MM.1S (cell line): ENCODE measurements at regions not wholly inside any gene's neighbourhood (a gene's known extent, or its start where the extent isn't known, plus 50 kb on each side); places are given as distances from the start of the nearest gene placed in this dataset.

Source experiments
- DNase-seq: peaks from one replicate; pipeline ENCODE4 v3.0.0-alpha.2; 2015
- H2AFZ ChIP-seq: fragments of 300-600 bp; sonication (generic); 2 replicates; pipeline ENCODE4 v1.6.0; 2016; ENCODE audit warnings: antibody characterized with exemption, low read length
- H3F3A ChIP-seq: fragments of 300-600 bp; sonication (generic); 2 replicates; pipeline ENCODE4 v1.6.1; 2016; ENCODE audit warnings: mild to moderate bottlenecking, antibody characterized with exemption, low read length, moderate library complexity, mixed read lengths; ENCODE audit not compliant: insufficient read depth
- H3K27ac ChIP-seq: fragments of 300-600 bp; sonication (generic); 2 replicates; pipeline ENCODE4 v1.5.1; 2016; ENCODE audit warnings: mild to moderate bottlenecking, low read length
- H3K27me3 ChIP-seq: fragments of 300-600 bp; sonication (generic); replicated peaks from 2 replicates; pipeline ENCODE4 v1.6.0; 2016; ENCODE audit warnings: low read length; ENCODE audit not compliant: insufficient read depth
- H3K36me3 ChIP-seq: fragments of 300-600 bp; sonication (generic); replicated peaks from 2 replicates; pipeline ENCODE4 v1.6.1; 2016; ENCODE audit warnings: mild to moderate bottlenecking, low read length, mixed read lengths; ENCODE audit not compliant: insufficient read depth
- H3K4me1 ChIP-seq: fragments of 300-600 bp; sonication (generic); 2 replicates; pipeline ENCODE4 v1.6.1; 2016; ENCODE audit warnings: low read length, mixed read lengths
- H3K4me2 ChIP-seq: fragments of 300-600 bp; sonication (generic); 2 replicates; pipeline ENCODE4 v1.6.0; 2016; ENCODE audit warnings: low read depth, low read length
- H3K4me3 ChIP-seq: fragments of 300-600 bp; sonication (generic); 2 replicates; pipeline ENCODE4 v1.5.1; 2016; ENCODE audit warnings: low read length, mixed read lengths
- H3K79me2 ChIP-seq: fragments of 300-600 bp; sonication (generic); 2 replicates; pipeline ENCODE4 v1.6.1; 2016; ENCODE audit warnings: mixed run types, low read length, mixed read lengths
- H3K9ac ChIP-seq: fragments of 300-600 bp; sonication (generic); 2 replicates; pipeline ENCODE4 v1.6.1; 2016; ENCODE audit warnings: low read length, mixed read lengths
- H3K9me2 ChIP-seq: fragments of 300-600 bp; sonication (generic); replicated peaks from 2 replicates; pipeline ENCODE4 v1.6.1; 2016; ENCODE audit warnings: mild to moderate bottlenecking, low read length, mixed read lengths; ENCODE audit not compliant: insufficient read depth
- H3K9me3 ChIP-seq: fragments of 300-600 bp; sonication (generic); replicated peaks from 2 replicates; pipeline ENCODE4 v1.6.1; 2016; ENCODE audit warnings: mild to moderate bottlenecking, low read length, mixed read lengths; ENCODE audit not compliant: insufficient read depth
- H4K20me1 ChIP-seq: fragments of 300-600 bp; sonication (generic); 2 replicates; pipeline ENCODE4 v1.6.1; 2016; ENCODE audit warnings: mild to moderate bottlenecking, low read length, moderate library complexity, mixed read lengths; ENCODE audit not compliant: insufficient read depth
- EZH2 ChIP-seq: fragments of 300-600 bp; sonication (generic); optimal IDR thresholded peaks from 2 replicates; pipeline ENCODE3; 2017; ENCODE audit warnings: low read depth, mild to moderate bottlenecking, antibody characterized with exemption, low read length, mixed read lengths
- EZH2phosphoT487 ChIP-seq: fragments of 300-600 bp; sonication (generic); IDR thresholded peaks from 2 replicates; pipeline ENCODE4 v1.6.1; 2018; ENCODE audit warnings: antibody characterized with exemption, low read length
- TF ChIP-seq, protein P1 (sequence below): fragments of 300-600 bp; sonication (generic); IDR thresholded peaks from 2 replicates; pipeline ENCODE4 v1.5.1; 2016; ENCODE audit warnings: antibody characterized with exemption, low read length, mixed read lengths

- H3K27me3 ChIP-seq = no peaks in the 10 kb centered on the region
- H3K4me2 ChIP-seq = no peak overlapping the region
- no peak overlapping the region for H3K27ac ChIP-seq
- H3K79me2 ChIP-seq = 0 out of 2 replicates have a peak, but pooled peaks cover 8% of the 10 kb centered on the region
- TF ChIP-seq, protein P1, sequence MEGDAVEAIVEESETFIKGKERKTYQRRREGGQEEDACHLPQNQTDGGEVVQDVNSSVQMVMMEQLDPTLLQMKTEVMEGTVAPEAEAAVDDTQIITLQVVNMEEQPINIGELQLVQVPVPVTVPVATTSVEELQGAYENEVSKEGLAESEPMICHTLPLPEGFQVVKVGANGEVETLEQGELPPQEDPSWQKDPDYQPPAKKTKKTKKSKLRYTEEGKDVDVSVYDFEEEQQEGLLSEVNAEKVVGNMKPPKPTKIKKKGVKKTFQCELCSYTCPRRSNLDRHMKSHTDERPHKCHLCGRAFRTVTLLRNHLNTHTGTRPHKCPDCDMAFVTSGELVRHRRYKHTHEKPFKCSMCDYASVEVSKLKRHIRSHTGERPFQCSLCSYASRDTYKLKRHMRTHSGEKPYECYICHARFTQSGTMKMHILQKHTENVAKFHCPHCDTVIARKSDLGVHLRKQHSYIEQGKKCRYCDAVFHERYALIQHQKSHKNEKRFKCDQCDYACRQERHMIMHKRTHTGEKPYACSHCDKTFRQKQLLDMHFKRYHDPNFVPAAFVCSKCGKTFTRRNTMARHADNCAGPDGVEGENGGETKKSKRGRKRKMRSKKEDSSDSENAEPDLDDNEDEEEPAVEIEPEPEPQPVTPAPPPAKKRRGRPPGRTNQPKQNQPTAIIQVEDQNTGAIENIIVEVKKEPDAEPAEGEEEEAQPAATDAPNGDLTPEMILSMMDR = no peak
- TF ChIP-seq EZH2 (no peak), EZH2phosphoT487 (no peak)
- H3F3A ChIP-seq = peaks cover 22% of the 10 kb centered on the region
- H3K36me3 ChIP-seq = no peaks in the 10 kb centered on the region
- no peaks in the 10 kb centered on the region for H3K9me2 ChIP-seq
- no peak overlapping the region for H3K9ac ChIP-seq
- H4K20me1 ChIP-seq = no peaks in the 10 kb centered on the region
- H3K4me1 ChIP-seq = peaks cover 43% of the 10 kb centered on the region
- H3K9me3 ChIP-seq = no peaks in the 10 kb centered on the region
- no peak for DNase-seq
- no peak overlapping the region for H3K4me3 ChIP-seq
- H2AFZ ChIP-seq = no peak overlapping the region
Measured at GRCh38 chr9:91144769-91145168, 216.9 kb downstream of the AUH start.

GRCh38 chr9:91145496-91145895 lies 216.2 kb downstream of the AUH start:
- no peak overlapping the region for H3K4me3 ChIP-seq
- no peaks in the 10 kb centered on the region for H3K9me2 ChIP-seq
- no peaks in the 10 kb centered on the region for H3K36me3 ChIP-seq
- peaks cover 27% of the 10 kb centered on the region for H3F3A ChIP-seq
- no peaks in the 10 kb centered on the region for H3K9me3 ChIP-seq
- H3K27ac ChIP-seq = no peak overlapping the region
- DNase-seq = no peak
- peaks cover 50% of the 10 kb centered on the region for H3K4me1 ChIP-seq
- no peak for TF ChIP-seq EZH2
- TF ChIP-seq, protein P1 = no peak
- TF ChIP-seq EZH2phosphoT487 = no peak
- peaks cover 14% of the 10 kb centered on the region; the same call in 1 of the 2 replicates for H3K79me2 ChIP-seq
- no peak overlapping the region for H2AFZ ChIP-seq
- H3K27me3 ChIP-seq = no peaks in the 10 kb centered on the region
- H3K4me2 ChIP-seq = no peak overlapping the region
- H4K20me1 ChIP-seq = no peaks in the 10 kb centered on the region
- H3K9ac ChIP-seq = no peak overlapping the region

DNA sequence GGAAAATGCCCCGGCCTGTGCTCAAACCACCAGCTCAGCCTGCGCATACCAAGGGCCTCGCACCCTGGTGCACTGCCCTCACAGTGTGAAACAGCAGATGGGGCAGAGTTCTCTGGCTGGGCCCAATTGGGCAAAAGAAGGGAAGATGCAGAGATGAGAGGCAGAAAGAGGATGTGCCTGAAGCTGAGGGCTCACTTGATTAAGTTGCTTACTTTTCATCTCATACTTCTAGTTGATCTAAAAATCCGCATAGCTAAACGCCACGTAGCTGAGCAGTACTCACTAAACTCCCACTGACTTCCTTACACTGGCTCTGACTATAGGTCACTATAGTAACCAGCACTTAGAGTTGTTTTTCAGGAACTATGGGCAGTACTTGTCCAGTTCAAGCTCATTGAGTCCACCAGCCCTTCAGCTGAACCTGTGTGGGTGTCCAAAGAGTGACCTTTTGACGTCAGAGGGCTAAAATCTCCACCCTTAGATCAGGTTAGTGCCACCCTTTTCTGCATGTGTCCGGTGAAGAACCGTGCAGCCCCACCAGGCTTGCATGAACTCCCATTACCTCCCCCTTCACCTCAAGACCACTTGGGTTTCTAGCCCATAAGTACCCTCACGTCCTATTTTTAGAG lies 215.2 kb downstream of the AUH start:
- no peaks in the 10 kb centered on the region for H3K36me3 ChIP-seq
- H4K20me1 ChIP-seq = no peaks in the 10 kb centered on the region
- no peak overlapping the region for H3K4me2 ChIP-seq
- TF ChIP-seq EZH2 (no peak), EZH2phosphoT487 (no peak)
- TF ChIP-seq, protein P1 = no peak
- no peak for DNase-seq
- H3K79me2 ChIP-seq = peaks cover 15% of the 10 kb centered on the region; the same call in 1 of the 2 replicates
- no peak overlapping the region for H3K4me3 ChIP-seq
- H2AFZ ChIP-seq = no peak overlapping the region
- peaks cover 36% of the 10 kb centered on the region for H3F3A ChIP-seq
- H3K4me1 ChIP-seq = peaks cover 56% of the 10 kb centered on the region
- no peak overlapping the region for H3K9ac ChIP-seq
- no peaks in the 10 kb centered on the region for H3K27me3 ChIP-seq
- H3K27ac ChIP-seq = no peak overlapping the region
- H3K9me2 ChIP-seq = no peaks in the 10 kb centered on the region
- no peaks in the 10 kb centered on the region for H3K9me3 ChIP-seq
